CD4-positive, alpha-beta T cell (primary cell): ENCODE measurements at regions not wholly inside any gene's neighbourhood (a gene's known extent, or its start where the extent isn't known, plus 50 kb on each side); places are given as distances from the start of the nearest gene placed in this dataset.

Experiments used
- ATAC-seq: fragments of 200-7000 bp; cut with Tn5 transposase; one replicate; pipeline ENCODE4 v1.10.0; 2022; ENCODE audit warnings: mild to moderate bottlenecking; ENCODE audit not compliant: poor library complexity
- CTCF ChIA-PET: fragments of 350-600 bp; sonication (Branson Sonifier 250); formaldehyde crosslinking; loops from one replicate; lab custom pipeline; 2021; ENCODE audit warnings: antibody characterized with exemption, inconsistent platforms; lab: Charles Lee
- POLR2A ChIA-PET: fragments of 350-600 bp; sonication (Branson Sonifier 250); formaldehyde crosslinking; loops from one replicate; lab custom pipeline; 2021; ENCODE audit warnings: antibody characterized with exemption, inconsistent platforms; lab: Charles Lee
- DNase-seq, 14 experiments: peaks; one replicate each; pipeline ENCODE4 v3.0.0-alpha.2; 2013 to 2020; ENCODE audit warnings: mixed read lengths in 2 of 14
- H3K27ac ChIP-seq, 2 donors: one replicate each; pipeline versions ENCODE4 v1.5.1 to v1.7.0; 2013; ENCODE audit warnings: low read length in 2 of 2, low read depth in 1 of 2, mild to moderate bottlenecking in 1 of 2
- H3K27me3 ChIP-seq, 2 experiments: 1 replicate in 1 of 2; 2 replicates in 1 of 2; pipeline versions ENCODE4 v1.6.1 to v1.7.0; 2013; ENCODE audit warnings: low read length in 2 of 2, control low read depth in 1 of 2, mild to moderate bottlenecking in 1 of 2, moderate library complexity in 1 of 2; ENCODE audit not compliant: insufficient read depth in 2 of 2, control insufficient read depth in 1 of 2
- H3K36me3 ChIP-seq: one replicate; pipeline ENCODE4 v1.6.1; 2013; ENCODE audit warnings: low read length, control low read depth; ENCODE audit not compliant: insufficient read depth
- H3K4me1 ChIP-seq: one replicate; pipeline ENCODE4 v1.6.1; 2013; ENCODE audit warnings: low read length, control low read depth; ENCODE audit not compliant: insufficient read depth
- H3K4me3 ChIP-seq: one replicate; pipeline ENCODE4 v1.5.1; 2013; ENCODE audit warnings: mild to moderate bottlenecking, low read length, moderate library complexity
- H3K9me3 ChIP-seq, 2 experiments: 1 replicate in 1 of 2; 2 replicates in 1 of 2; pipeline versions ENCODE4 v1.6.1 to v1.7.0; 2013; ENCODE audit warnings: low read length in 2 of 2, mild to moderate bottlenecking in 2 of 2, control low read depth in 1 of 2, moderate library complexity in 1 of 2; ENCODE audit not compliant: control insufficient read depth in 1 of 2, insufficient read depth in 1 of 2
- H3K27ac Mint-ChIP-seq: one replicate; pipeline ENCODE4 v1.8.0; 2020; ENCODE audit warnings: mixed read lengths
- H3K27me3 Mint-ChIP-seq: one replicate; pipeline ENCODE4 v1.8.0; 2021; ENCODE audit warnings: mixed read lengths
- H3K36me3 Mint-ChIP-seq: one replicate; pipeline ENCODE4 v1.8.0; 2021; ENCODE audit warnings: low read depth, mixed read lengths
- H3K4me1 Mint-ChIP-seq: one replicate; pipeline ENCODE4 v1.8.0; 2021; ENCODE audit warnings: low read depth, mixed read lengths
- H3K4me3 Mint-ChIP-seq: one replicate; pipeline ENCODE4 v1.8.0; 2020; ENCODE audit warnings: mild to moderate bottlenecking, mixed read lengths
- H3K9me3 Mint-ChIP-seq: one replicate; pipeline ENCODE4 v1.8.0; 2020; ENCODE audit warnings: mixed read lengths
- intact Hi-C, 2 experiments: fragments of 100-400 bp; cut with DNase I in 1 of 2; cut with micrococcal nuclease in 1 of 2; formaldehyde crosslinking; loops; one replicate each; pipeline versions ENCODE4 v1.15.1 to v1.9.0; 2023 to 2025; cut with DNase I, micrococcal nuclease
- TF ChIP-seq, protein P1 (sequence below): fragments of 200-600 bp; IDR thresholded peaks from one replicate; pipeline ENCODE4 v1.8.0; 2022; ENCODE audit warnings: antibody characterized with exemption, mild to moderate bottlenecking

DNA sequence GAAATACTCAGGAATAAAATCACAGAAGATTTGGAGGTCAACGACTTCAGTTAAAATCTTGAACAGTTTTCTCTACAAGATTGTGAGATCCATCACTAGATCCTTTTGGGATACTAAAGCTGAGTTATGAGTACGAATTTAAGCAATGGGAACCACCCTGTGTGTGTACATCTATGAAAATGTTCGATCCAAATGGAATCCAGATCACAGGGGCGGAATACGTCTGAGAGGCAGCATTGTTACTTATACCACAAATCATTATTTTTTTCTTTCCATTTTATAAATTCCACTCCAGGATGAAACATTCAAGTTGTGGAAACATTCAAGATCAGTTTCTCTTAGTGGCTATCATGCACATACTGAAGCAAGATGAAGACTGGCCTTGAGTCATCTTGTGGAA, 239.3 kb upstream of the PAPPA start:
- Histone ChIP-seq H3K9me3 (no peaks in the 10 kb centered on the region), H3K27ac (no peak overlapping the region), H3K27me3 (no peaks in the 10 kb centered on the region), H3K36me3 (no peaks in the 10 kb centered on the region), H3K4me1 (no peaks in the 10 kb centered on the region), H3K4me3 (no peak overlapping the region)
- no peaks in the 10 kb centered on the region for H3K36me3 Mint-ChIP-seq
- ATAC-seq (no peak), DNase-seq (no peak)
- intact Hi-C loops, result no loop called here
- no peaks in the 10 kb centered on the region for H3K27me3 Mint-ChIP-seq
- ChIA-PET POLR2A (no interaction called here), CTCF (no interaction called here)
- TF ChIP-seq, protein P1, sequence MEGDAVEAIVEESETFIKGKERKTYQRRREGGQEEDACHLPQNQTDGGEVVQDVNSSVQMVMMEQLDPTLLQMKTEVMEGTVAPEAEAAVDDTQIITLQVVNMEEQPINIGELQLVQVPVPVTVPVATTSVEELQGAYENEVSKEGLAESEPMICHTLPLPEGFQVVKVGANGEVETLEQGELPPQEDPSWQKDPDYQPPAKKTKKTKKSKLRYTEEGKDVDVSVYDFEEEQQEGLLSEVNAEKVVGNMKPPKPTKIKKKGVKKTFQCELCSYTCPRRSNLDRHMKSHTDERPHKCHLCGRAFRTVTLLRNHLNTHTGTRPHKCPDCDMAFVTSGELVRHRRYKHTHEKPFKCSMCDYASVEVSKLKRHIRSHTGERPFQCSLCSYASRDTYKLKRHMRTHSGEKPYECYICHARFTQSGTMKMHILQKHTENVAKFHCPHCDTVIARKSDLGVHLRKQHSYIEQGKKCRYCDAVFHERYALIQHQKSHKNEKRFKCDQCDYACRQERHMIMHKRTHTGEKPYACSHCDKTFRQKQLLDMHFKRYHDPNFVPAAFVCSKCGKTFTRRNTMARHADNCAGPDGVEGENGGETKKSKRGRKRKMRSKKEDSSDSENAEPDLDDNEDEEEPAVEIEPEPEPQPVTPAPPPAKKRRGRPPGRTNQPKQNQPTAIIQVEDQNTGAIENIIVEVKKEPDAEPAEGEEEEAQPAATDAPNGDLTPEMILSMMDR, result no peak
- no peak overlapping the region for H3K27ac Mint-ChIP-seq
- H3K4me3 Mint-ChIP-seq, result no peak overlapping the region
- no peaks in the 10 kb centered on the region for H3K4me1 Mint-ChIP-seq
- H3K9me3 Mint-ChIP-seq, result peaks cover 2% of the 10 kb centered on the region

DNA sequence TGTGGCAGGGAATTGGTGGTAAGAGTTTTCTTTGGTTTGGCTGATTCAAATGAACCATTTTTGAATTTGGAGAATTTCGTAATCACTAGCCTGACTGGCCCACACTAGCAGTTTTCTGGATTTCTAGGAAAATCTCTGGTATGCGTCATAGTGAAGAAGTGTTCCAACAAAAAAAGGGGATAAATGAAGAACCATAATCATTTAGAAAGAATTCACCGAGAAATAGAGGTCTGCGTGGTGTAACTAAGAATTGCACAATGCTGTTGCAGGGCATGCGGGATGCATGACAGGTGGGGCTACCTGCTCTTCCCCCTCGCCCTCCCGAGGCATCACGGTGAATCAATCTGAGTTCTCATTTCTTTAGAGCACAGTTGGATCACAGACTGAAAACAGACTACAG, 232.3 kb upstream of the PAPPA start:
- Histone ChIP-seq H3K27me3 (no peaks in the 10 kb centered on the region), H3K4me1 (no peaks in the 10 kb centered on the region), H3K36me3 (no peaks in the 10 kb centered on the region), H3K27ac (no peak overlapping the region), H3K4me3 (no peak overlapping the region), H3K9me3 (peaks cover 0 to 7% of the 10 kb centered on the region in 2 experiments)
- no peak overlapping the region for H3K27ac Mint-ChIP-seq
- DNase-seq (no peak), ATAC-seq (no peak)
- H3K36me3 Mint-ChIP-seq, result no peaks in the 10 kb centered on the region
- H3K27me3 Mint-ChIP-seq, result no peaks in the 10 kb centered on the region
- ChIA-PET CTCF (no interaction called here), POLR2A (no interaction called here)
- intact Hi-C loops, result no loop called here
- peaks cover 6% of the 10 kb centered on the region for H3K9me3 Mint-ChIP-seq
- H3K4me3 Mint-ChIP-seq, result no peak overlapping the region
- no peaks in the 10 kb centered on the region for H3K4me1 Mint-ChIP-seq
- TF ChIP-seq, protein P1, result no peak

DNA sequence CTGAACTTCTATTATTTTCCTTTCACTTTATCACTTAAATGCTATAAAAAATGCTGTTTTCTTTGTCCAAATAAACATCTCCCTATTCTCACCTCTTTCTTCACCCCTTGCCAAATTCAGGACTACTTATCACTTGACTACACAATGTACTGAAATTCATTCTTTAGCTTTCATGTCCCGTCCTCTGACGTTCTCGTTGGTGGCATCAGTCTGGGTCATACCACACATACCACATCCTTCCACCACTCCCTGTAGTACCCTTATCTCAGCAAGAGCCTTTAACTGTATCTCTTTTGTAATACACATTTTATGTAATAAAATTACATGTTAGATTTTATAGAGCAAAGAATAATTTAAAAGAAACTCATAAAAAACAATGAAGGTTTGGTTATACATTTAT, 231.1 kb upstream of the PAPPA start:
- no peaks in the 10 kb centered on the region for H3K27me3 Mint-ChIP-seq
- DNase-seq (no peak), ATAC-seq (no peak)
- H3K4me1 Mint-ChIP-seq, result no peaks in the 10 kb centered on the region
- H3K27me3 ChIP-seq, result no peaks in the 10 kb centered on the region
- H3K4me1 ChIP-seq, result no peaks in the 10 kb centered on the region
- peaks cover 0 to 7% of the 10 kb centered on the region in 2 experiments for H3K9me3 ChIP-seq
- H3K36me3 ChIP-seq, result no peaks in the 10 kb centered on the region
- no peaks in the 10 kb centered on the region for H3K36me3 Mint-ChIP-seq
- no peak overlapping the region for H3K4me3 ChIP-seq
- no peak overlapping the region for H3K4me3 Mint-ChIP-seq
- ChIA-PET POLR2A (no interaction called here), CTCF (no interaction called here)
- intact Hi-C loops, result no loop called here
- H3K27ac ChIP-seq, result no peak overlapping the region
- H3K9me3 Mint-ChIP-seq, result peaks cover 6% of the 10 kb centered on the region
- TF ChIP-seq, protein P1, result no peak
- no peak overlapping the region for H3K27ac Mint-ChIP-seq
